GM19467 (cell line): ENCODE measurements at regions not wholly inside any gene's neighbourhood (a gene's known extent, or its start where the extent isn't known, plus 50 kb on each side); places are given as distances from the start of the nearest gene placed in this dataset.
"Not testable (repeated sequence)": the region's sequence is repeated elsewhere in the genome, so short reads cannot be mapped to it uniquely, and the experiment has no call there.

Experiments
- ATAC-seq: cut with Tn5 transposase; IDR thresholded peaks from one replicate; pipeline ENCODE4 v1.9.1; 2021; ENCODE audit warnings: mild to moderate bottlenecking, moderate library complexity; ENCODE audit not compliant: unreplicated experiment

DNA sequence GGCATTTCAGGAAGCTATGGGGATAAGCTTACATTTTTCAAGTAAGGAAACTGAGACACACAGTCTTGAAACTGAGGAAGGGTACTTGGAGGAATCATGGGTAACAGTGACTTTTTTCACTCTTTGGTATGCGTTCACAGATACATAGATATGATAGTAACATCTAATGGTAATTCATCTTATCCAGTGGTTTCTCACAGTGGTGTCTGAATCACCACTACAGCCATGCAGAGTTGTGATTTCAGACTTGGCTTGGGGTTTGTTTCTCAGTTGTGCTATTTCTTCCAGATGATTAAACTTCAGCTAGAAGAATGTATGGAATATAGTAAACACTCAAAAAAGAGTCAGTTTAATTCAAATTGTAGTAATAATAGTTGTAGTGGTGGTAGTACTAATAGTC lies 239.1 kb upstream of the NUDT12 start:
- ATAC-seq, result no peak

DNA sequence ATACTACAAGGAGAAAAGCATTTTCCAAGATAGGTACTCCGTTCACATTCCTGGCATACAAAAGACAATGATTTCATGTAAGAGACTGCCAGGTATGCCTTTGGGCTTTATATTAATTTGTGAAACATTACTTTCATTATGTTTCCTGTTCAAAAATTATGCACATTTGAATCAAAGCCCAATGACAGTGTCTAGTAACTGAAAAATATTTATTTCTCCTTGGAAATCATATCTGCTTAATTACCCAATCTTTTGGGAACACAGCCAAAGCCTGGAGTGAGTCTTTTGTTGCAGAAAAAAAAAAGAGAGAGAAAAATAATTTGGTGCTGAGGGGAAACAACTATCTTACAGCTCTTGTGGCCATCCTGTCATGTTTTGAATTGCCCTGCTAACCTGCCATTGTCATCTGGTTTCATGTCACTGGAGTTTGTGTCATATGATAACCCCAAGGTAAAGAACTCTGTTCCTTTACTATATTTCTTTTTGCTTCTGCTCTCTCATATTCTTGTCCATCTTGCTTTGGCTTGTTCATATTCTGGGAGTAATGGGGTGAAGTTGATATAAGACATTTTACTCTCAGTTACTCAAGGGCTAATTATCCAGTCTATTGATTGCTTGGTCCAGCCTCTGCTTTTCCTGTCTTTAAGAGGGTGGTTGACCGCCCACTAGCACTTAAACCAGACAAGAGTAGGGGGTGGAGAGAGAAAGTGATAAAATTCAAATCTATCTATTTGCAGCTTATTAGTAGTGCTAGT lies 238.3 kb upstream of the NUDT12 start:
- no peak for ATAC-seq

DNA sequence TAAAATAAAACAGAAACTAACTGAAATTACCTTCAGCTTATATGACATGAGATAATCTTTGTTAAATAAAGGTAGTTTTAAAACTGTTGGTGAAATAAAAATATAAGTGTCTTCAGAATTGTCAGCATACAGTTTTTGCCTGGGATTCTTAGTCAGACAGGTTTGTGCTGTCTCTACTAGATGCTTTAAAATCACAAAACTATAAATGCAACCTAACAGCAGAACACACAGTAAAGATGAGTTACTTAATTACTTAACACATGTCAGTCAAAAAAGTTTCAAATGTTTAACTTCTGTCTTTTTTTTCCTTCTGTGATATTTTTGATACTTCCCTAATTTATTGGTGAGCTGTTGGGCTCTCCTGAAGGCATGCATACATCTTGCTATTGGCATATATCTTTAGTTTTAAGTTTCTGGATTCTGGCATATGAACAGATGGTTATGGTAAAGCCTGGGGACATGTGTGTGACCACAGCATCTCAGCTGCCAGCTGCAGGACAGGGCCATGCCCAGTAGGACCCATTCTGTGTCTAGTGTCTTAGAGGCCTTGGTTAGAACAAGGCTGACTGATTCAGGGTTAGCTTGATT lies 231.1 kb upstream of the NUDT12 start:
- ATAC-seq, result no peak

DNA sequence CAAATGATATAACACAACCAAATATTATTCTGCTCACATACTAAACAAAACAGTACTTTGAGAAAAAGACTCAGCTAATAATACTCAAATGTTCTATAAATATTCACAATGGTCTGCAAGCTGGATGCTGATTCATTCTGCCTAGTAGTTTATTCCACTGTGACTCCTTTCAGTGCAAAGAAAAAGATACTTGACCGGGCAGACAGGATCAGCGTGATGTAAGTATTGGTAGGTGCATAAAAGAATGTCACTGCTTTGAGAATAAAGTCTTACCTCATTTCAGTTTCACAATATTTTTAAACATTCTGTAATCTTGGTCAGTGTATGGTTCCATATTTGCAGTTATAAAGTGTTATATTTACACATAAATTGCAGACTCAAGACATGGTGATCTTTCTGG lies 223.0 kb upstream of the NUDT12 start:
- ATAC-seq, result no peak

DNA sequence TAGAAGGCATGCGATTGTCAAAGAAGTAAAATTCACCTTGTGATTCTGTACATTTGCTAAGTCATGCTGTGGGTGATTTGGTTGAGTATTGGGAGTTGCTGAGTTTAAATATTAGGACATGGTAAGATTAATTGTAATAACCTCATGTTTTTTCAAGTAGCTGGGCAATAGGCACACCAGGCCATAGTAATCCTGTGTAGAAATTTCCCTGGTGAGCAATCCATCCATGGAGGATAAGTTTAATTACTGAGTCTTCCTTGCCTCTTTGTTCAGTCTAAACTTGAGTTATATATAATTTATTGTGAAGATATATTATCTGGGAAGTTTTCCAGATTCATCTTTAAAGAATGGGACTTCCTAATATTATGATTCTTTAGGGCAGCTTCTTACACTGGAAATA lies 221.1 kb upstream of the NUDT12 start:
- no peak for ATAC-seq

DNA sequence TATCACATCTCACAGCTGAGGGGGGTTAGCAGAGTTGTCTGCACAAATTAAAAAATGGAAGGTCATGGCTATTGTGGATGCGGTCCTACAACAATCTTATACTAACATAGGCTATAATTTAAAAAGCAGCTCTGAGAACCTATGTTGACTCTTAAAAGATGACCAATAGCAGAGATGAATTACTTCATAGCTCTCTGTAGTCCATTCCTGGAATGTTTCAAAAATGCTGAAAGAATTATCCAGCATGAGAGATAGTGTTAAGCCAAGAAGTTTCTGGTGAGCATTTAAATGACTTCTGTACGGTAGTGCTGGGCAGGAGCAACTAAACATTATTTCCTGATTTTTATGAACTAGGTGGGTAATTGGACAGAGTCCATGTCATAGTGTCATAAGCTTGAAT lies 218.2 kb upstream of the NUDT12 start:
- ATAC-seq, result no peak

DNA sequence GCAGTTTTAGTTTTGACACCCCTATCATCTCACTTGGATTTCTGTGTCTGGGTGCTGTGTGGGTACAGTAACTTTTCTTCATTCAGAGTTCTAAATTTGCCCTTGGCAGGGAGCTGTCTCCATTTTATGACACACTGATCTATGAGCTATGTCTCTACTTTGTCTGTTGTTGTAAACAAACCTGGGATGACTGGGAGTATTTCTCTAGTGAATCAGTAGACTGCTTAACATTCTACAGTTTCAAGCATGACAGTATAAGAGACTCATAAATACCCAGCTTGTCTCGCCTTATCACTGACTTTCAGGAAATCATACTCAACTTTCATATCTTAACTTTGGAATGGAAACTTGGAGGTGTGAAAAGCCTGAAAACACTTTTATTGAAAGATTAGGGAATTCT lies 212.1 kb upstream of the NUDT12 start:
- no peak for ATAC-seq

DNA sequence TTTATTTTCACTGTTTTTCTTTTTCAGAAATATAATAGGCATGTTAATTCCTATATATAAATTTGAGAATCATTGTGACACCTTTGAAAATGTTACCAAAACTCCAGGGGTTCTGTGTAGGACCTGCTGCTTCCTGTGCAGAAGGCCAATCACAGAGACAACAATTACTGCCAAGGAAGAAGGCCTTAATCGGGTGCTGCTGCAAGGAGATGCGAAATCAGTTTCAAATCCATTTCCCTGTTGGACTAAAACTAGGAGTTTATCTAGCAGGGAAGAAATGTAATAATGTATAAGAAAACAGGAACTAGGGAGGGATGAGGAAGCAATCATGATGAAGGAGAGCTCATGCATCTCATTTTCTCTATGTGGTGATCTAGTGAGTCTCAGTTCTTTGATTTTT lies 209.7 kb upstream of the NUDT12 start:
- ATAC-seq, result no peak

DNA sequence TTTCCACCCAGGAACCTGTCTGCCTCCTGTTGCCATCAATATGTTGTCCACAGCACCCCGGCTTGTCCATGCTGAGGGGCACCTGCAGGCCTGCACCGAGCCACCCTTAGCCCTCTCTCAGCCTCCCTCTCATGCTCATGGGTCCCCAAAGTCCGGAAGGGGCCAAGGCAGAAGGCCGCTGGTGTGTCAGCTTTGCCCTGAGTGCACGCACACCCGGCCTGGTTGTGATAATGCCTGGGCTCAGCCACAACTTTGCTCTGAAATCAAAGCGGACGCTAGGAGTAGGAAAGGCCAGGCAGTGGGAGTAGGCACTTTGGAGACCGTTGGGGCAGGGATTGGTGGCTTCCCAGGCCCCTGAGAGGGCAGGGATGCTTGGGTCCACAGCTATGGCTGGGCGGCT lies 201.8 kb upstream of the NUDT12 start:
- no peak for ATAC-seq

DNA sequence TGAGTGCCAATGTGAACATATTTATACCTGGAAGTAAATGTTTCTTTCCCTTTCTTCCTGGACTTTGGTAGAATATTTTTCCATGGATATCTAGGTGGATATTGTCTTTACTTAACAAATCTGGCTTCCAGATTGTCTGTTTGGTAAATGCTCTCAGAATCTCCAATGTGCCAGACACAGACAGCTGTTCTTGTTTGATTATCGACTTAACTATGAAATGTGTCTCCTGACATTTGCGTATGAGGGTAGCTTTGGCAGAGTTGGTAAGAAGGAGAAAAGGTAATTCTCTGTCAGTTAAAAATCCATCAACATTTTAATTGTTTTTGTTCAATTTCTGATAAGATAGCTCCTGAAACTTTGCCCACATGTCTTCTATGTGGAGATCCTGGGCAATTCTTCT lies 196.4 kb upstream of the NUDT12 start:
- ATAC-seq, result no peak

DNA sequence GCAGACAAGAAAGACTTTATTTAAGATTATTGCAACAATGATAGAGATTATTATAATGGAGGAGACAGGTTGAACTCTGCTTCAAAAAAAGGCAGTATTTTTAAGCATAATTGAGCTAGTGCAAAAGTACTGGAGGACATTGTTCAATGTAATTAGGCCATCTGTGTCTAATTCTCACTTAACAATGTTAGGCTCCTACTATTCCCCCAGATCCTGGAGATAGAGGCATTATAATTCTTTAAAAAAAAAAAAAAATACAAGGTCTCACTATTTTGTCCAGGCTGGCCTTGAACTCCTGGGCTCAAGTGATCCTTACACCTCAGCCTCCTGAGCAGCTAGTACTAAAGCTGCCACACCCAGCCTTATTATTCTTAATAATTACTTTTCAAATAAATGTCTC lies 193.4 kb upstream of the NUDT12 start:
- no peak for ATAC-seq

DNA sequence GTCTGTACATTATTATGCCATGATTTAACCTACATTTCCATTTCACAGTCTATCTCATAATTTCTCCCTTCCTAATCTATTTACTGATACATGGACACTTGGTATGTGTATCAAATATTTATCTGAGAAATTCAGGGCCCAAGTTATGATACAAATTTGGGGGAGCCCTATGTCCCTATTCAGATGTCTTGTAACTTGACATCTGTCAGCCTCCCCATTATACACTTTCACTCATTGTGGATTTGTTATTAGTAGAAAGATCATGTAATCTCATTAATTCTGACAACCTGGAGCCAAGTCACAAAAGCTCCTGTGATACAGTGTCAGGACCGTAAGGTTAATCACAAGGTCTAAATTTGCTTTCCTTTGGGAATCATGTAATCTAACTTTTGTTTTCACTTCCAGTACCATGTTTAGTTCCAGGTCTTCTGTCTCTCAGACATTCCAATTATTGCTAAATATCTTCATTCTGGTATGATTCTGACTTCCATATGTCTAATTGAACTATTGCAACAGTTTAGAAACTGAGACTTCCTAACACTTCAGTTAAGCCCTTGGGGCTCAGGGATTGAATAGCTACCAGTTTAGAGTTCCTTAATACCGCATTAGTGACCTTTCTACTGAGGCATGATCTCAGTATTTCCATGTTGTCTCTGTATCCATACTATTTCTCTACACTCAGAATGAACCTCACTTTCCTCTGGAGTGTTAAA lies 182.9 kb upstream of the NUDT12 start:
- ATAC-seq, result no peak

DNA sequence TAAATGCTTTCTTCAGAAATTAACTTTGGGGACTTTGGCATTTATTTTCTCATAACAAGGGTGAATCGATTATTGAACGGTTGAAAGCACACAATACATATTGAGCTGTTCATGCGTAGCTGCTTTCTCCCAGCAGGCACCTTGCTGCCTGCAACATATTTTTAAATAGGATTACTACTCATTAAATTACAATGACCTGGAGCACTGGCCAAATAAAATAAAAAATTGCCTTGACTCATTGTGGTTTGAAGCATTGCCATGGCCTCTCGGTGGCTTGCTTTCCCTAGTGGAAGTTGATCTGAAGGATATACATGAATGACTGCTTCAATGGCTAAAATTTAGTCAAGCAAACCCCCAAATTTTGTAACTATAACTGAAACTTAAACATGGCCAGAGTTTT lies 181.6 kb upstream of the NUDT12 start:
- ATAC-seq, result no peak

DNA sequence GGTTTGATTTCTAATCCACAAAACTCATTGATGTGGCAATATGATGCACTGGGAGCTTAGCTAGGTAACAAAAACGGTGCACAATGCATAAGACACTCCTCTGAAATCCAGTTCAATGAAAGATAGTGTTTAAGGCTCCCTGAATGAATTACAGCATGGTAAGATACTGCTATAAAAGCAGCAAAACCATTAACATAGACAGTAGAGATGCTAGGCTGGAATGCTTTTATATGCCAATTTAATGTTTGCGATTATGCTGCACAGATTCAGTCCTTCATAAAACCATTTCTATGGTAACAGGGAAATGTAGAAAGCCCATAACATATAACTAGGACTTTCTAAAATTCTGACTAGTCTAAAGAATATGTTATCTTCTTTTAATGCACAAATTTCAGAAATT lies 180.8 kb upstream of the NUDT12 start:
- no peak for ATAC-seq

DNA sequence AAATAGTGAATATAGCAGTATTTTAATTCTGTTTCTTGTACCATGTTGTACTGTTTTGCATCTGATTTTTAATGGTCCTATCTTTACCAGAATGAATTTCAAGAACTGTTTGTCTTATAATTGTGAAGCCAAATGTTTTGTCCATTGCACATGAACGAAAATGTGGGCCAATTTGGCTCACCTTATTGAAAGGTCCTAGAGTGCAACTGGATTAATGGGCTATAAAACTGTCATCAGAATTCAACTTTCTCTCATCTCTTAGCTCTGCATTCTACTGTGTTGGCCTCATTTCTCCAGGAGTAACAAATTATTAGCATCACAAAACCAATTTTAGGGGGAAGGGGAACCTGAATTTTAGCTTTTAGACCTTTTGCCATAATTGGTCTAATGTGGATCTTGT lies 179.4 kb upstream of the NUDT12 start:
- no peak for ATAC-seq

DNA sequence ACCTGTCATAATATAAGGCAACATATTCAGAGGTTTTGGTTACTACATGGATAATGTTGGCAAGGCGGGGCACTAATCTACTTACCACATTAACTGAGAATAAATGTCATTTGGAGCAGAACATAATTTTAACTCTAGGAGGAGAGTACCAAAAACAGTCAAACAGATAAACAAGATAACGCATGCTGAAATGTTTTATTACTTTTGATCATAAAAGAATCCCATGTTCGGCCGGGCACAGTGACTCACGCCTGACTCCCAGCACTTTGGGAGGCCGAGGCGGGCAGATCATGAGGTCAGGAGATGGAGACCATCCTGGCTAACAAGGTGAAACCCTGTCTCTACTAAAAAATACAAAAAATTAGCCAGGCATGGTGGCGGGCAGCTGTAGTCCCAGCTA lies 173.8 kb upstream of the NUDT12 start:
- ATAC-seq, result not testable (repeated sequence)

DNA sequence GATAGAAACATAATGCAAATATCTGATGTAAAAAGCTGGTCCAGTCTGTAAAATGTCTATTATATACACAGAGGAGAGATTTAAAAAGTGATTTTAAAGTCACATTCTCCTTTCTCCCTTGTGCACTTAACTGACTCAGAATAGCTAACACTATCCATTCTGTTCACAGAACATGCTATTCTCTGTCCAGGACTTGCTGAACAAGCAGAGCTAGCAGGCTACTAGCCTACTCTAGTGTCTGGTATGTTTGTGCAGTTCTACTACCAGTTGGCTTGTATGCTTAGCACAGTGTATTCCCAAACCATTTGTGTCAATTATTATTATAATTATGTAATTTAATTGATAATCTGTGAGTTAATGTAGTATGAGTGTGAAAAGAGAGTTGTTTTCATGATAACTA lies 161.7 kb upstream of the NUDT12 start:
- no peak for ATAC-seq

DNA sequence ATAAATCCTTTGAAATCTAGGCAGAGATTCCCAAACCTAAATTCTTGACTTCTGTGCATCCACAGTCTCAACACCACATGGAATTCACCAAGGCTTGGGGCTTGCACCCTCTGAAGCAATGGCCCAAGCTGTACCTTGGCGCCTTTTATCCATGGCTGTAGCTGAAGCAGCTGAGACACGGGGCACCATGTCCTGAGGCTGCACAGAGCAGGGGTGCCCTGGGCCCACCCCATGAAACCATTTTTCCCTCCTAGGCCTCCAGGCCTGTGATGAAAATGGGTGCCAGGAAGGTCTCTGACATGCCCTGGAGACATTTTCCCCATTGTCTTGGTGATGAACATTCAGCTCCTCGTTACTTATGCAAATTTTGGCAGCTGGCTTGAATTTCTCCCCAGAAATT lies 158.6 kb upstream of the NUDT12 start:
- ATAC-seq, result no peak

DNA sequence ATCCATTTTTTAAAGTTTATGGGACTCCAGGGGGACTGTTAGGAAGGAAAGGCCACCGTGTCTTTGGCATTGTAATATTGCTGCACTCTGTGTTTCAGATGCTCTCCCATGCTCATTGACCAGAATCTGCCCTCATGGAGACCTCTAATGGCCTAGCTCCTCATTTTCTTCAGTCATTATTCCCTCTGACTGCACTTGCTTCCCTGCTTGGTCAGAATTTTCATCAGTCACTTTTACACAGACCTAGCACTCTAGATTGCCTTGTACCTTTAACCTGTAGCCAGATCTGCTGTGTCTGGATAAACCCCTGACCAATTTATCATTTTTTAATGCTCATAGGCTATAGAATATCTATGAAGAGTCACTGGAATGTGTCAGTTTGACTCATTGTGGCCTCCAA lies 155.5 kb upstream of the NUDT12 start:
- no peak for ATAC-seq

DNA sequence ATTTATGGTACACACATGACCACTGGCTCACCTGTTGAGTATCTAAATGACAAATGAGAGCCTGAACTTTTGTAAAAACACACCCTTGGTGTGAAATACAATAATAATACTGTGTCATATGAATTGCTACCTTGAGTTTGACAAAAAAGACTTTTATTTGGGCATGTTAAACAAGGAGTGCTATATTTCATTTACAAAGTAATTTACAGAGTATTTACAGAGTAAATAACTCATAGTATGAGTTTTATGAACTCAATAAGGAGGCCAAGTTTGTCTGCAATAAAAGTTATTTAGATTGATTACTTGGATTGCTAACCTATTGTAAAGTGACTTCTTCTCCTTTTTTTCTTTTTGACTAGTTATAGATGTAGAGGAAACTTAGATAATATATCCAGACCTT lies 146.0 kb upstream of the NUDT12 start:
- no peak for ATAC-seq

DNA sequence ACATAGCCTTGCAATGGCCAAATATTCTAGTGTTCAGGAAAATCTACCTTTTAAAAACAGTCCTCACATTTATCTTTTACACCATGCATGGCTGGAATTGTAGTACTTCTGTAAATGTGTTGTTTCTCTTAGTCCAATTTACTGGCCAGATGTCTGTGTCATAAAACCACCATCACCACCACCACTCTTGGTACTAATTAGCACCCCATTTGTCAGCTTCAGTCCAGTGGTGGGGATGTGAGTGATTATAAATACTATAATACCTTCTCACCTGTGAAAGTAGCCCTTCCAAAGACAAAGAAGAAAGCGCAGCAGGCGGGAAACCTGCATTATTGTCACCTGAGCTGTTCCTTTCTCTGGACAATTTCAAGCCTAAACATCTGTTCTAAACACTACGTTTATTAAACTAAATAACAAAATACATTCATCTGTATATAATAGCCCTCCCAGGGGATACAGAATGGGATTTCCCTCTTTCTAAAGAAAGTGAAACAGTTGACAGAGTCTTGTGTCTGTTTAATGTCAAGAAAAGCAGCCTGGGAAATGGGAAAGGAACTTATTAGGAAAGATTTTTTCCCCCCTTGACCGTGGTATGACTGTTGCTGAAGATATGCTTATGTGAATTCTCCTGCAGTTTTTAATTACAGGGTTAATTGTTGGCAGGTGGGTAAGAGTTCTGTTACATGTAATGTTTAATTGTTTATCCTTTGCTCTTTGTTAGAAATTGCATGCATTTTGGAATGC lies 144.5 kb upstream of the NUDT12 start:
- no peak for ATAC-seq

DNA sequence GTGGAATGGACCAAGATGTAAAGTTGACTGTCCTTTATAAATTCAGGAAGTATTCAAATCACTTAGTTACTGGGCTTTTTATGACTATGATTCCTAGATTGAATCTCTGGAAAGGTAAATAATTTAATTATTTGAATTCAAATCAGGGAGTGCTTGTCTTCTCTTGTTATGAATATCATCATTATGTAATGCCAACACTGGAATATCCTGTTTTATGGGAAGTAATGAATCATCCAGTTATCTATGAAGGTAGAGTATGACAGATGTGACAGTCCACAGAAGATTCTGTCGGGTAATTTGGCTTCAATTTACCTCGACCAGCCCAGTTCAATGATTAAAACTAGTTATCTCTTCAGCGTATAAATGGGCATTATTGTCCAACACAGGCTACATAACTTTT lies 141.0 kb upstream of the NUDT12 start:
- no peak for ATAC-seq
